Parathyroid adenoma (tissue), 2 donors: ENCODE measurements at regions not wholly inside any gene's neighbourhood (a gene's known extent, or its start where the extent isn't known, plus 50 kb on each side); places are given as distances from the start of the nearest gene placed in this dataset.

Experiments used
- H2AFZ ChIP-seq: fragments of 300-600 bp; sonication (generic); one replicate; pipeline ENCODE4 v1.7.0; 2017; ENCODE audit warnings: antibody characterized with exemption, mild to moderate bottlenecking
- H3K27ac ChIP-seq: fragments of 300-600 bp; sonication (generic); one replicate; pipeline ENCODE4 v1.7.0; 2017
- H3K27me3 ChIP-seq: fragments of 300-600 bp; sonication (generic); one replicate; pipeline ENCODE4 v1.7.0; 2017; ENCODE audit warnings: low read length; ENCODE audit not compliant: control insufficient read depth, insufficient read depth
- H3K36me3 ChIP-seq: fragments of 300-600 bp; sonication (generic); one replicate; pipeline ENCODE4 v1.7.0; 2017; ENCODE audit warnings: low read length; ENCODE audit not compliant: control insufficient read depth, insufficient read depth
- H3K4me1 ChIP-seq: fragments of 300-600 bp; sonication (generic); one replicate; pipeline ENCODE4 v1.7.0; 2017; ENCODE audit warnings: control low read depth
- H3K4me2 ChIP-seq: fragments of 300-600 bp; sonication (generic); one replicate; pipeline ENCODE4 v1.7.0; 2017; ENCODE audit warnings: low read length
- H3K4me3 ChIP-seq: fragments of 300-600 bp; sonication (generic); one replicate; pipeline ENCODE4 v1.7.0; 2017; ENCODE audit warnings: low read depth, low read length
- H3K79me2 ChIP-seq: fragments of 300-600 bp; sonication (generic); one replicate; pipeline ENCODE4 v1.7.0; 2017; ENCODE audit warnings: control low read depth
- H3K9ac ChIP-seq: fragments of 300-600 bp; sonication (generic); one replicate; pipeline ENCODE4 v1.7.0; 2017; ENCODE audit warnings: mild to moderate bottlenecking
- H3K9me3 ChIP-seq: fragments of 300-600 bp; sonication (generic); one replicate; pipeline ENCODE4 v1.7.0; 2017; ENCODE audit warnings: low read length; ENCODE audit not compliant: control insufficient read depth
- CTCF ChIP-seq: fragments of 300-600 bp; sonication (generic); IDR thresholded peaks from one replicate; pipeline ENCODE4 v1.7.0; 2017; ENCODE audit warnings: antibody characterized with exemption, mild to moderate bottlenecking
- donor health status: primary hyperparathyroidism.

- H3K27ac ChIP-seq: no peak overlapping the region
- no peaks in the 10 kb centered on the region for H3K9me3 ChIP-seq
- H3K4me2 ChIP-seq: no peak overlapping the region
- no peaks in the 10 kb centered on the region for H3K36me3 ChIP-seq
- no peak overlapping the region for H2AFZ ChIP-seq
- peaks cover 49% of the 10 kb centered on the region for H3K79me2 ChIP-seq
- no peak for TF ChIP-seq CTCF
- peaks cover 36% of the 10 kb centered on the region for H3K4me1 ChIP-seq
- H3K9ac ChIP-seq: no peak overlapping the region
- no peaks in the 10 kb centered on the region for H3K27me3 ChIP-seq
- no peak overlapping the region for H3K4me3 ChIP-seq
These were observed 237.0 kb downstream of the SEC14L1 start for GRCh38 chr17:77377710-77378235.

GRCh38 chr17:77378318-77379064 lies 237.7 kb downstream of the SEC14L1 start:
- Histone ChIP-seq H3K4me3 (no peak overlapping the region), H2AFZ (no peak overlapping the region), H3K9ac (no peak overlapping the region), H3K4me2 (no peak overlapping the region), H3K27me3 (no peaks in the 10 kb centered on the region), H3K79me2 (peaks cover 54% of the 10 kb centered on the region), H3K36me3 (no peaks in the 10 kb centered on the region), H3K4me1 (peaks cover 41% of the 10 kb centered on the region), H3K9me3 (no peaks in the 10 kb centered on the region), H3K27ac (no peak overlapping the region)
- TF ChIP-seq CTCF: no peak

GRCh38 chr17:77379065-77379428 lies 238.3 kb downstream of the SEC14L1 start:
- H3K36me3 ChIP-seq: no peaks in the 10 kb centered on the region
- no peak for TF ChIP-seq CTCF
- no peaks in the 10 kb centered on the region for H3K27me3 ChIP-seq
- H3K4me2 ChIP-seq: no peak overlapping the region
- no peaks in the 10 kb centered on the region for H3K9me3 ChIP-seq
- peaks cover 46% of the 10 kb centered on the region for H3K4me1 ChIP-seq
- H2AFZ ChIP-seq: no peak overlapping the region
- H3K4me3 ChIP-seq: no peak overlapping the region
- no peak overlapping the region for H3K27ac ChIP-seq
- H3K9ac ChIP-seq: no peak overlapping the region
- H3K79me2 ChIP-seq: peaks cover 59% of the 10 kb centered on the region

GRCh38 chr17:77379832-77380231 lies 239.1 kb downstream of the SEC14L1 start:
- H3K36me3 ChIP-seq: no peaks in the 10 kb centered on the region
- no peak overlapping the region for H3K4me3 ChIP-seq
- no peaks in the 10 kb centered on the region for H3K9me3 ChIP-seq
- no peak overlapping the region for H3K27ac ChIP-seq
- no peak overlapping the region for H3K4me2 ChIP-seq
- H3K27me3 ChIP-seq: no peaks in the 10 kb centered on the region
- peaks cover 64% of the 10 kb centered on the region for H3K79me2 ChIP-seq
- no peak overlapping the region for H3K9ac ChIP-seq
- no peak overlapping the region for H2AFZ ChIP-seq
- peaks cover 51% of the 10 kb centered on the region for H3K4me1 ChIP-seq
- no peak for TF ChIP-seq CTCF
